HT-29 (cell line): ENCODE measurements at regions not wholly inside any gene's neighbourhood (a gene's known extent, or its start where the extent isn't known, plus 50 kb on each side); places are given as distances from the start of the nearest gene placed in this dataset.

Experiments
- DNase-seq: peaks from one replicate; pipeline ENCODE4 v3.0.0-alpha.2; 2015; ENCODE audit warnings: low spot score

GRCh38 chr3:137204409-137204808 is 246.6 kb downstream of the IL20RB start:
- no peak for DNase-seq

GRCh38 chr3:137205394-137206045 is 247.7 kb downstream of the IL20RB start:
- DNase-seq: no peak

GRCh38 chr3:137207616-137208015 is 249.8 kb downstream of the IL20RB start:
- no peak for DNase-seq

- peak; percentile 5 for DNase-seq
Observed at GRCh38 chr3:137217733-137218132, 259.9 kb downstream of the IL20RB start.

DNA sequence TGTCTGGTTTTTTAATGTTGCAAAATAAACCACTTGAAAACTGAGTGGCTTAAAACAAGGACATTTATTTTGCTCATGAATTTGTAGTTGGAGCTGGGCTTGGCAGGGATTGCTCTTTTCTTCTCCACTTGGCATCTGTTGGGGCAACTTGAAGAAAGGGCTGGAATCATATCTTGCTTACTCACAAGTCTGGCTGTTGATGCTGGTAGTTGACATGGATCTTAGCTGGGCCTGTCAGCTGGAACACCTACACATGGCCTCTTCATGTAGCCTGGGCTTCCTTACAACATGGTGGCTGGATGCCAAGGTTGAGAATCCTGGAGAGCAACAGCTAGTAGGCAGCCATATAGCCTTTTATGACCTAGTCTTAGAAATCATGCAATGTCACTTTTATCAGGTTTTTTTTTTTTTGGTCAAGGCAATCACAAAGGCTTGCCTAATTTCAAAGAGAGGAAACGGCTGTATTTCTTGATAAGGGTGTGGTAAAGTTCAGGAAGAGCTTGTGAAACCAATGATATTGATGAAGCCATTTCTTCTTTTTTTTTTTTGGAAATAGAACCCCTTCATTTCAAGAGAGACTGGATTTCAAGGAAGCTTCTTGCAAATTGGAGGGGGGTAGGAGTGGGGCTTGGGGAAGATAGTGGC is 262.1 kb downstream of the IL20RB start:
- no peak for DNase-seq

DNA sequence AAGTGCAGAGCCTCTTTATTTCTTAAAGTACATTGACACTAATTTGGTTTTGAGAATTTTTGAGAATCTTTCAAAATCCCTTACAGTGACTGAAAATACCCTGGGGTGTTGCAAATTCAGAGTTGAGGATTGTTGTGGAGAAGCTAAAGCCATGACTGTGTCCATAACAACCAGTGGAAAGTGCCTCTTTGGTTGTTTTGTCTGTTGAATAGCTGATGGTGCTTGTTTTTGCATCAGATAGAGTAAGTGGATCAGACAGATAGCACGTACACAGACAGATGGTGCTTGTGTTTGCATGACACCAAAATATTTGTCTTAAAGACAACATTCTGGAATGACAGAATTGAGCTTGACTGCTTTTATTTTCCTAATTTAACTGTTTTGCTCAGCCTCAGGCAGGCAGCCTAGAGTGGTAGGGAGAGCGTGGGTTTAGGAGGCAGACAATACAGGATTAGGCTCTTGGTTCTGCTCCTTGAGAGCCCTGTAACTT is 265.0 kb downstream of the IL20RB start:
- no peak for DNase-seq

GRCh38 chr3:137224464-137224863 is 266.7 kb downstream of the IL20RB start:
- DNase-seq: no peak

GRCh38 chr3:137242836-137243400 is 285.1 kb downstream of the IL20RB start:
- no peak for DNase-seq

DNA sequence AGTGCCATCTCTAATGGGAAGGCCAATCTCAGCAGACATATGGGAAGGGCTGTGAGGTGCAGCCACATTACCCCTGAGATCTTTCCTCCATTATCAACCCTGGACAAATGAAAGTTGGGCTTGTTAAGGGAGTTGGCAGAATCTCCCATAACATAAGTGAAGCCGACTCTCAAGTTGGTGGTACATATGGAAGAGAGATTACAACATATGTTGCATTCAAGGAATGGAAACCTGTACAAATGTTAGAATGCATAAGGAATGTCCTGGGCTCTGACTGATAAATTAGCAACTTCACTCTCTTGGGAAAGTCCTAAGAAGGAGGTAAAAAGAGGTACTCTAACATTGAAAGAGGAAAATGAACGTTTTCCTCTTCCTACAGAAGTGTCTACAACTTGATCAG is 288.7 kb downstream of the IL20RB start:
- DNase-seq: no peak

- DNase-seq: no peak
Observed at GRCh38 chr3:137249311-137249940, 291.6 kb downstream of the IL20RB start.

GRCh38 chr3:137259089-137259488 is 301.3 kb downstream of the IL20RB start:
- DNase-seq: no peak

DNA sequence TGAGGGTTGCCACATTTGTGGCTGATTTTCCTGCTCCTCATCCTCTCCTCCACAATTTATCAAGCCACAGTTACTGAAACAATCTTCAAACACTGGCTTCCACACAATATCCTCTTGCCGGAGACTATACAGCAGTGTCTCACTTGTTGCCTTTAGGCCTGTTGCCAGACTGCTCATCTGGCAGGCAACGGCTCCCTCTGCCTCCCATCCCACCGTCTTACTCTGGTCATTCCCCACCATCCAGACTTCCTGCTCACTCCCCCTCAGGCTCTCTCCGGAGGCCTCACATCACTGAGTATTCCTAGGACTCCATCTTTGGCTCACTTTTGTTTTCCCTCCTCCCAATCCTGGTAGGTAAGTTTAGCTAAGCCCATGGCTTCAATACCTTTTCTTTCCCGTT is 301.9 kb downstream of the IL20RB start:
- no peak for DNase-seq

DNA sequence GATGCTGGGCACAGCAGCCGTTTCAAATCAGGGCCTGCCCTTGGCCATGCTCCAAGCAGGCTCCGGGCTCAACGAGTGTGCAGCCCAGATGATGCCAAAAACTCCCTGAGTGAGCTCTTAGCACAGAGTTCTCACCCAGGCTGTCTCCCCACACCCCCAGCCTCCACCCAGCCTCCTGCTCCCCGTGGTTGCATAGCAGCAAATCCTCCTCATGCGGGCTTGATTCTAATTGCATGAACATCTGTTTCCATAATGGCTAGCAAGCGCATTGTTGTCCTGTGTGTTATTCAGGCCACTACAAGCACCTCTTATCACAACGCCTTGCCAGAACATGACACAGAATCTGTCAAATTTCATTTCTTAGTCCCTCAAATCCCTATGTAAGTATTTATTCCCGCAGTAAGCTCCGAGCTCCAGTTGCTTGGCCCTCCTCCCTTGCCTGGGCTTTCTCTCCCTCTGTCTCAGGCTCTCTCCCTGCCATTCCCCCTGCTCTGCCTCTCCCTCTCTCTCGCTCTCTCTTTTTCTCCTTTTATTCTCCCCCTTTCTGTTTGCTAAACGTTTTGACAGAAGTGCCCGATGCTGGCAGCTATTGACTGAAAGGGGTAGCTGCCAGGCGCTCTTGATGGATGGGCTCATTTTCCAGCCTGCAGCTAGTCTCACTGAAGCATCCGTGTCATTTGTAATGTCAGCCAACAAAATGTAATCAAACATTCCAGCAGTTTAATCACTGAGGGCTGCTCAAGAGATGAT is 306.5 kb downstream of the IL20RB start:
- DNase-seq: no peak

DNA sequence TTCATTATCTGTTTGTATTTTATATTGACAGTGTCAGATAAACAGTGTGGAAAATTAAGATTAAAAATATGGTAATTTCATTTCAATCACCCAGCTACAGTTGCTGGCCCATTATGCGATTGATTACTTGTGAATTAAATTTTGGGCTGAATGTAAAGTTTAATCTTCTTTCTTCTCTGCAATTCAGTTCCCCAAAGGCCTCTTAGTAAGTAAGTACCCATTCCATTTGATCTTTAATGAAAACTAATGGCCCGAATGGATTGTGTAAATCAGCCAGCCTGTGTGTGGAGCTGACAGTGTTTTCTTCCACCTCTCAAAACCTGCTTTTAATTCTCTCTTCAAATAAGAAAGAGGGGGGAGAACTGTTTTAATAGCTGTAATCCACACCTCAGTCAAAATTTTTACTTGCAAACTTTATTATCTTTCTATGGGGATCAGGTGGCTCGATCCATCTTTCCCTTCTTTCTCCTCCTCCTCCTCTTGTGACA is 307.1 kb downstream of the IL20RB start:
- no peak for DNase-seq

- DNase-seq: no peak
Observed at GRCh38 chr3:137282871-137283270, 325.1 kb downstream of the IL20RB start.

- DNase-seq: no peak
Observed at GRCh38 chr3:137285924-137286323, 328.1 kb downstream of the IL20RB start.

DNA sequence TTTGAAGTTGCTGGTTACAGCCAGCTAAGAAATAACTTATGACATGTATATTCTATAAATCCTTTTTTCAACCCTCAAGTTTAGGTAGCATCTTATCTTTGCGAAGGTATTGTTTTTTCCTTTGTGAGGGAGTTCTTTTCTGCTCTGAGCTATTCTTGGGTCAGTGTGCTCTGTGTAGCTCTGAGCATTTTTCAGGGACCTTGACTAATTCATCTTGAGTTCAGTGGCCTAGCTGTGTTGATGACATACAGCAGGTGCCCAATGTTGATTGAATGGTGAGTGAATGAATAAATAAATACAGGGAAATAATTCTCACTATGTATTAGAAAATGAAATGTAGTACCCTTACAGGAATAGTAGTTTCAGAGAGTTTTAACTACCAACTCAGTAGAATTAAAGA is 335.3 kb downstream of the IL20RB start:
- DNase-seq: no peak

DNA sequence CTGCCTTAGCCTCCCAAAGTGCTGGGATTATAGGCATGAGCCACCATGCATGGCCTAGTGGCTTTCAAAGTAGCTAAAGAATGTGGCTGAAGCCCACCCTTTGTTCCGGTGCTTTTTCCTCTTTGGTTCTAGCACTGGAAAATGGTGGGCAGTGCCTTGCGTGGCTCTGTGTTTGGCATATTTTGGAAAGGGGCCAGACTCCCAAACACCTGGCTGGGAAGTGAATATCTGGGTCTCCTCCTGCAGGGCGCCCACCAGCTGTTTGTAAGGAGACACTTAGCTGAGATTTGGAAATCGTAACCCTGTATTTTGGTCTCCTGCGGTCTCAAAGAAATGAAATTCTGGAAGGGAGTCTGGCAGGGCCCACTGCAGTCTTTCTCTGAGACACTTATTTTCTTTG is 336.4 kb downstream of the IL20RB start:
- no peak for DNase-seq

- DNase-seq: no peak
Observed at GRCh38 chr3:137294839-137295238, 337.1 kb downstream of the IL20RB start.

GRCh38 chr3:137295336-137295735 is 337.6 kb downstream of the IL20RB start:
- DNase-seq: no peak

- no peak for DNase-seq
Observed at GRCh38 chr3:137296116-137296515, 338.3 kb downstream of the IL20RB start.

DNA sequence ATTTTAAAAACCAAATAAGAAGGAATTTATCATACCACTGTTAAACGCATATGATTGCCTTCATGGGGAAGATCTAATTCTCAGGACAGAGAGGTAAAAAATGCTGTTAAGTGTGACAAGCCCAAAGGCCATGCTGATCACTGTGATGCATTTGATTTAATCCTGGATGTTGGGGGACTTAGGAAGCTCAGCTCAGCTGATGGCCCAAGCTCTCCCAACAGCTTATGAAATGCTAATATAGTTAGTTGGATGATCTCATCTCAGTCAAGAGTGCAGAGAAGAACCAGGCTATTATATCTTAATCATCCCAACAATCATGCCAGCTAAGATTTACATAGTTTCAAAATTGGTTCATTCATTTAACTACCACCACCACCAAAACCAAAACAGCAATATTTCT is 340.0 kb downstream of the IL20RB start:
- no peak for DNase-seq
